GM19351 (cell line): ENCODE measurements at regions not wholly inside any gene's neighbourhood (a gene's known extent, or its start where the extent isn't known, plus 50 kb on each side); places are given as distances from the start of the nearest gene placed in this dataset.
"Not testable (repeated sequence)": the region's sequence is repeated elsewhere in the genome, so short reads cannot be mapped to it uniquely, and the experiment has no call there.

Source experiments
- ATAC-seq: cut with Tn5 transposase; IDR thresholded peaks from one replicate; pipeline ENCODE4 v1.9.1; 2021; ENCODE audit warnings: mild to moderate bottlenecking, moderate library complexity; ENCODE audit not compliant: unreplicated experiment

- ATAC-seq: no peak
Observed at GRCh38 chr11:69572233-69572860, 68.6 kb upstream of the CCND1 start.

GRCh38 chr11:69572861-69573260 is 68.1 kb upstream of the CCND1 start:
- no peak for ATAC-seq

- ATAC-seq: no peak
Observed at GRCh38 chr11:69573761-69574607, 67.0 kb upstream of the CCND1 start.

GRCh38 chr11:69574608-69575255 is 66.2 kb upstream of the CCND1 start:
- no peak for ATAC-seq

- ATAC-seq: no peak
Observed at GRCh38 chr11:69575296-69576068, 65.5 kb upstream of the CCND1 start.

GRCh38 chr11:69576069-69576782 is 64.7 kb upstream of the CCND1 start:
- ATAC-seq: no peak

- ATAC-seq: no peak
Observed at GRCh38 chr11:69578167-69578566, 62.8 kb upstream of the CCND1 start.

- ATAC-seq: no peak
Observed at GRCh38 chr11:69580529-69580928, 60.4 kb upstream of the CCND1 start.

GRCh38 chr11:69582756-69583467 is 58.0 kb upstream of the CCND1 start:
- no peak for ATAC-seq

GRCh38 chr11:69584160-69584559 is 56.8 kb upstream of the CCND1 start:
- no peak for ATAC-seq

GRCh38 chr11:69585385-69585784 is 55.6 kb upstream of the CCND1 start:
- ATAC-seq: no peak

- no peak for ATAC-seq
Observed at GRCh38 chr11:69587454-69588090, 53.4 kb upstream of the CCND1 start.

- no peak for ATAC-seq
Observed at GRCh38 chr11:69588270-69588669, 52.7 kb upstream of the CCND1 start.

- not testable (repeated sequence) for ATAC-seq
Observed at GRCh38 chr11:69590088-69590487, 50.9 kb upstream of the CCND1 start.
